Embryonic facial prominence (tissue), 1 donor: ENCODE measurements at regions not wholly inside any gene's neighbourhood (a gene's known extent, or its start where the extent isn't known, plus 50 kb on each side); places are given as distances from the start of the nearest gene placed in this dataset.
"Not testable (repeated sequence)": the region's sequence is repeated elsewhere in the genome, so short reads cannot be mapped to it uniquely, and the experiment has no call there.

Experiments used
- DNase-seq: peaks from one replicate; pipeline ENCODE4 v3.0.0-alpha.2; 2016; ENCODE audit errors: extremely low spot score

- DNase-seq, result not testable (repeated sequence)
Measured at GRCh38 chr9:65454034-65454433, 169.0 kb upstream of the FOXD4L5 start.

- not testable (repeated sequence) for DNase-seq
Measured at GRCh38 chr9:65449886-65450610, 165.0 kb upstream of the FOXD4L5 start.

- DNase-seq, result no peak
Measured at GRCh38 chr9:65449423-65449822, 164.4 kb upstream of the FOXD4L5 start.

- not testable (repeated sequence) for DNase-seq
Measured at GRCh38 chr9:65447146-65447545, 162.1 kb upstream of the FOXD4L5 start.

GRCh38 chr9:65445991-65446390 is 161.0 kb upstream of the FOXD4L5 start:
- DNase-seq, result not testable (repeated sequence)

GRCh38 chr9:65444943-65445342 is 159.9 kb upstream of the FOXD4L5 start:
- no peak for DNase-seq

- DNase-seq, result not testable (repeated sequence)
Measured at GRCh38 chr9:65442116-65442515, 157.1 kb upstream of the FOXD4L5 start.

GRCh38 chr9:65441324-65441920 is 156.4 kb upstream of the FOXD4L5 start:
- DNase-seq, result not testable (repeated sequence)

GRCh38 chr9:65437724-65438123 is 152.7 kb upstream of the FOXD4L5 start:
- DNase-seq, result no peak

GRCh38 chr9:65435464-65435863 is 150.5 kb upstream of the FOXD4L5 start:
- no peak for DNase-seq

- DNase-seq, result no peak
Measured at GRCh38 chr9:65432722-65433323, 147.8 kb upstream of the FOXD4L5 start.

- DNase-seq, result no peak
Measured at GRCh38 chr9:65432051-65432450, 147.0 kb upstream of the FOXD4L5 start.

- DNase-seq, result no peak
Measured at GRCh38 chr9:65430221-65430620, 145.2 kb upstream of the FOXD4L5 start.

- not testable (repeated sequence) for DNase-seq
Measured at GRCh38 chr9:65427361-65427760, 142.4 kb upstream of the FOXD4L5 start.

- DNase-seq, result not testable (repeated sequence)
Measured at GRCh38 chr9:65426813-65427212, 141.8 kb upstream of the FOXD4L5 start.

GRCh38 chr9:65426231-65426630 is 141.2 kb upstream of the FOXD4L5 start:
- no peak for DNase-seq

- DNase-seq, result not testable (repeated sequence)
Measured at GRCh38 chr9:65425183-65425582, 140.2 kb upstream of the FOXD4L5 start.

GRCh38 chr9:65424437-65424984 is 139.5 kb upstream of the FOXD4L5 start:
- DNase-seq, result not testable (repeated sequence)

- not testable (repeated sequence) for DNase-seq
Measured at GRCh38 chr9:65423691-65424436, 138.9 kb upstream of the FOXD4L5 start.

- DNase-seq, result not testable (repeated sequence)
Measured at GRCh38 chr9:65422966-65423690, 138.1 kb upstream of the FOXD4L5 start.

GRCh38 chr9:65421486-65421885 is 136.5 kb upstream of the FOXD4L5 start:
- not testable (repeated sequence) for DNase-seq
